ENCODE measurements at regions not wholly inside any gene's neighbourhood (a gene's known extent, or its start where the extent isn't known, plus 50 kb on each side); places are given as distances from the start of the nearest gene placed in this dataset.

- WGBS = 64% methylated on average over 3 of the region's 3 CpGs
- no peaks in the 10 kb centered on the region for H3K9me3 ChIP-seq (ENCODE audit: control insufficient read depth in 4 of 4, low read length in 3 of 4)
- TF ChIP-seq GABPA (IDR thresholded peaks at IDR 0.05 in 1 of 2, conservative IDR thresholded peaks at IDR 0.05 in 1 of 2) (no peak), HNF4G (IDR thresholded peaks at IDR 0.05) (no peak), CTCF (IDR thresholded peaks at IDR 0.05; ENCODE audit: low read depth, low read length, missing input control) (no peak), REST (IDR thresholded peaks at IDR 0.05) (no peak), JUND (IDR thresholded peaks at IDR 0.05) (no peak), NR2F2 (IDR thresholded peaks at IDR 0.05) (no peak), SP1 (IDR thresholded peaks at IDR 0.05) (no peak)
- TF ChIP-seq, protein P1, sequence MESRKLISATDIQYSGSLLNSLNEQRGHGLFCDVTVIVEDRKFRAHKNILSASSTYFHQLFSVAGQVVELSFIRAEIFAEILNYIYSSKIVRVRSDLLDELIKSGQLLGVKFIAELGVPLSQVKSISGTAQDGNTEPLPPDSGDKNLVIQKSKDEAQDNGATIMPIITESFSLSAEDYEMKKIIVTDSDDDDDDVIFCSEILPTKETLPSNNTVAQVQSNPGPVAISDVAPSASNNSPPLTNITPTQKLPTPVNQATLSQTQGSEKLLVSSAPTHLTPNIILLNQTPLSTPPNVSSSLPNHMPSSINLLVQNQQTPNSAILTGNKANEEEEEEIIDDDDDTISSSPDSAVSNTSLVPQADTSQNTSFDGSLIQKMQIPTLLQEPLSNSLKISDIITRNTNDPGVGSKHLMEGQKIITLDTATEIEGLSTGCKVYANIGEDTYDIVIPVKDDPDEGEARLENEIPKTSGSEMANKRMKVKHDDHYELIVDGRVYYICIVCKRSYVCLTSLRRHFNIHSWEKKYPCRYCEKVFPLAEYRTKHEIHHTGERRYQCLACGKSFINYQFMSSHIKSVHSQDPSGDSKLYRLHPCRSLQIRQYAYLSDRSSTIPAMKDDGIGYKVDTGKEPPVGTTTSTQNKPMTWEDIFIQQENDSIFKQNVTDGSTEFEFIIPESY (IDR thresholded peaks at IDR 0.05) = no peak
- TF ChIP-seq, protein P2, sequence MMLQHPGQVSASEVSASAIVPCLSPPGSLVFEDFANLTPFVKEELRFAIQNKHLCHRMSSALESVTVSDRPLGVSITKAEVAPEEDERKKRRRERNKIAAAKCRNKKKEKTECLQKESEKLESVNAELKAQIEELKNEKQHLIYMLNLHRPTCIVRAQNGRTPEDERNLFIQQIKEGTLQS (IDR thresholded peaks at IDR 0.05) = no peak
- H3K36me3 ChIP-seq (ENCODE audit: control insufficient read depth in 4 of 4, insufficient read depth in 3 of 4, low read depth in 1 of 4, low read length in 3 of 4) = no peaks in the 10 kb centered on the region
- H3K27ac ChIP-seq (ENCODE audit: low read depth in 1 of 2, low read length in 2 of 2) = no peak overlapping the region
- no peak overlapping the region for H3K4me3 ChIP-seq (ENCODE audit: low read depth in 1 of 3, low read length in 3 of 3)
- H3K27me3 ChIP-seq (ENCODE audit: control insufficient read depth in 4 of 4, insufficient read depth in 4 of 4, low read length in 3 of 4) = no peaks in the 10 kb centered on the region
- no peak overlapping the region for H3K9ac ChIP-seq (ENCODE audit: low read depth in 1 of 2, low read length in 2 of 2)
- DNase-seq (ENCODE audit: low spot score) = no peak
- no peaks in the 10 kb centered on the region for H3K4me1 ChIP-seq (ENCODE audit: control insufficient read depth in 4 of 4, insufficient read depth in 4 of 4, low read length in 3 of 4)
Measured at GRCh38 chr3:181402347-181402746, 309.4 kb upstream of the SOX2 start.

DNA sequence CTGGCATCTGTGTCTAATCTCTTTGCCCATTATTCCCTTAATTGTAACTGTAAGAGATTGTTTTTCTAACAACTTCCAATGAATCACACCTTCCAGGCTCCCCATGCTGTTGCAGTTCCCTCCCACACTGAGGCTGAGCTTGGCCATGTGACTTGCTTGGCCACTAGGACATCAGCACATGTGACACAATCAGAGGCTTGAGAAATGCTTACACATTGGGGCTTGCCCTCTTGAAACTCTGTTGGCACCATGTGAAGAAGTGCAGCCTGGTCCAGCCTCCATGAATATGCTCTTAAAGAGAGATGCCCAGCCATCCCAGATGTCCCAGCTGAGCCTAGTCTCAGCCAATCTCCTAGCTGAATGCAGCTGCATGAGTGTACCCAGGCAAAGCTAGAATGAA, 326.8 kb upstream of the SOX2 start:
- H3K27ac ChIP-seq (ENCODE audit: low read depth in 1 of 2, low read length in 2 of 2) = no peak overlapping the region
- no peak overlapping the region for H3K9ac ChIP-seq (ENCODE audit: low read depth in 1 of 2, low read length in 2 of 2)
- no peaks in the 10 kb centered on the region for H3K27me3 ChIP-seq (ENCODE audit: control insufficient read depth in 4 of 4, insufficient read depth in 4 of 4, low read length in 3 of 4)
- no peak for DNase-seq (ENCODE audit: low spot score)
- no peak overlapping the region for H3K4me3 ChIP-seq (ENCODE audit: low read depth in 1 of 3, low read length in 3 of 3)
- peaks cover 0 to 3% (median 0%) of the 10 kb centered on the region in 4 donors for H3K9me3 ChIP-seq (ENCODE audit: control insufficient read depth in 4 of 4, low read length in 3 of 4)
- H3K4me1 ChIP-seq (ENCODE audit: control insufficient read depth in 4 of 4, insufficient read depth in 4 of 4, low read length in 3 of 4) = no peaks in the 10 kb centered on the region
- no peaks in the 10 kb centered on the region for H3K36me3 ChIP-seq (ENCODE audit: control insufficient read depth in 4 of 4, insufficient read depth in 3 of 4, low read depth in 1 of 4, low read length in 3 of 4)
- no peak for TF ChIP-seq FOXA1 (IDR thresholded peaks at IDR 0.05)
- TF ChIP-seq, protein P1 (IDR thresholded peaks at IDR 0.05) = no peak
- no peak for TF ChIP-seq HNF4G (IDR thresholded peaks at IDR 0.05)
- TF ChIP-seq SP1 (IDR thresholded peaks at IDR 0.05) = no peak
- no peak for TF ChIP-seq JUND (IDR thresholded peaks at IDR 0.05)
- TF ChIP-seq MAX (IDR thresholded peaks at IDR 0.05) = no peak
- no peak for TF ChIP-seq TAF1 (conservative IDR thresholded peaks at IDR 0.05)
- TF ChIP-seq EGR1 (IDR thresholded peaks at IDR 0.05; ENCODE audit: low read depth in 2 of 2) = no peak
- TF ChIP-seq, protein P2 (IDR thresholded peaks at IDR 0.05) = no peak
- no peak for TF ChIP-seq FOXA2 (IDR thresholded peaks at IDR 0.05)
- no peak for TF ChIP-seq YY1 (IDR thresholded peaks at IDR 0.05)
- no peak for TF ChIP-seq REST (IDR thresholded peaks at IDR 0.05)
- TF ChIP-seq GABPA (IDR thresholded peaks at IDR 0.05 in 1 of 2, conservative IDR thresholded peaks at IDR 0.05 in 1 of 2) = no peak
- no peak for TF ChIP-seq RAD21 (IDR thresholded peaks at IDR 0.05)
- no peak for TF ChIP-seq NR2F2 (IDR thresholded peaks at IDR 0.05)
- no peak for TF ChIP-seq RXRA (IDR thresholded peaks at IDR 0.05)
